ENCODE measurements at regions not wholly inside any gene's neighbourhood (a gene's known extent, or its start where the extent isn't known, plus 50 kb on each side); places are given as distances from the start of the nearest gene placed in this dataset.

DNA sequence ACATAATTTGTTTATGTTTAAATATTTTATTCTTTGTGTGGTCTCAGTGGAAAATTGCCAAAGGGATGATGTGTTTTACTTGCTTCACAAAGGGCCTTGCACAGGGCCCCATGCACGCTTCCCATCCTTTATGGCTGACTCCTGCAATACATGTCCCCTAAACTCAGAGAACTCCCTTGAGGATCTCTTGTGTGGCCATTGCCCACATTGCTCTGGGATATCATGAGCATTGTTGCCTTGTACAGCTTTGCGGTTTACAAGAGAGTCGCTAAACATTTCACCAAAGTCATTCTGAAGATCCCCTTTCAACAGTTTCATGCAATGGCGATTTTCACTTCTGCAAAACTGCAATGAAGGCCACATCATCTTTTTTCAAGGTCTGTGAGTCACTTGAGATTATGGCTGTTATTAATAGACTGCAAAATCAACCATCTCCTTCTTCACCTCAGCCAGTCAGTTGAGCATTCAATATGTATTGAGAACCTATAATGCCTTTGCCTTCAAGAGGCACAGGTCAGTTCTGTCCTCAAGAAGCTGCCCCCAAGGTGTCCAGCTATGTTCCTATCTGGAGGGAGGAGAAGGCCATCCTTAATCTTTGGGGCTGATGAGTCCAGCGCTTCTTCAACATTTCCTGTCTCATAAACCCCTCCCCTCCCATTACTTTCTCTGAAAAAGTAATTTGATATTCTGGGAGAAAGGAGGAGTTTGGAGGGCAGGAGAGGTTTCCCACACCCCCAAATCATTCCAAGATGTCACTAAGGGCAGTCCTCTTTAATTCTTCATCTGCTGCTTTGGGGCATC, 108.1 kb downstream of the CCDC71L start:
- no peak for TF ChIP-seq POLR2A (IDR thresholded peaks at IDR 0.05)
- TF ChIP-seq, protein P1, sequence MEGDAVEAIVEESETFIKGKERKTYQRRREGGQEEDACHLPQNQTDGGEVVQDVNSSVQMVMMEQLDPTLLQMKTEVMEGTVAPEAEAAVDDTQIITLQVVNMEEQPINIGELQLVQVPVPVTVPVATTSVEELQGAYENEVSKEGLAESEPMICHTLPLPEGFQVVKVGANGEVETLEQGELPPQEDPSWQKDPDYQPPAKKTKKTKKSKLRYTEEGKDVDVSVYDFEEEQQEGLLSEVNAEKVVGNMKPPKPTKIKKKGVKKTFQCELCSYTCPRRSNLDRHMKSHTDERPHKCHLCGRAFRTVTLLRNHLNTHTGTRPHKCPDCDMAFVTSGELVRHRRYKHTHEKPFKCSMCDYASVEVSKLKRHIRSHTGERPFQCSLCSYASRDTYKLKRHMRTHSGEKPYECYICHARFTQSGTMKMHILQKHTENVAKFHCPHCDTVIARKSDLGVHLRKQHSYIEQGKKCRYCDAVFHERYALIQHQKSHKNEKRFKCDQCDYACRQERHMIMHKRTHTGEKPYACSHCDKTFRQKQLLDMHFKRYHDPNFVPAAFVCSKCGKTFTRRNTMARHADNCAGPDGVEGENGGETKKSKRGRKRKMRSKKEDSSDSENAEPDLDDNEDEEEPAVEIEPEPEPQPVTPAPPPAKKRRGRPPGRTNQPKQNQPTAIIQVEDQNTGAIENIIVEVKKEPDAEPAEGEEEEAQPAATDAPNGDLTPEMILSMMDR (IDR thresholded peaks at IDR 0.05), result no peak

Measured in breast epithelium (tissue), 3 donors.